ENCODE measurements at regions not wholly inside any gene's neighbourhood (a gene's known extent, or its start where the extent isn't known, plus 50 kb on each side); places are given as distances from the start of the nearest gene placed in this dataset.
"Not testable (repeated sequence)": the region's sequence is repeated elsewhere in the genome, so short reads cannot be mapped to it uniquely, and the experiment has no call there.

- in situ Hi-C loops (cut with HindIII; ENCODE audit: low pct_unique_long_range_greater_than_20kb, low sequenced_read_pairs): no loop called here
- DNase-seq (ENCODE audit: low read depth, low spot score): no peak
Observed at GRCh38 chr11:26930518-26931247, 63.2 kb upstream of the FIBIN start.

GRCh38 chr11:26931248-26931631 is 62.7 kb upstream of the FIBIN start:
- no peak for DNase-seq (ENCODE audit: low read depth, low spot score)

GRCh38 chr11:26931881-26932280 is 62.0 kb upstream of the FIBIN start:
- DNase-seq (ENCODE audit: low read depth, low spot score): no peak
- in situ Hi-C loops (cut with HindIII; ENCODE audit: low pct_unique_long_range_greater_than_20kb, low sequenced_read_pairs): no loop called here

More at GRCh38 chr11:26931248-26931631, 62.7 kb upstream of the FIBIN start:
- in situ Hi-C loops (cut with HindIII; ENCODE audit: low pct_unique_long_range_greater_than_20kb, low sequenced_read_pairs): no loop called here

GRCh38 chr11:26936109-26936508 is 57.8 kb upstream of the FIBIN start:
- in situ Hi-C loops (cut with HindIII; ENCODE audit: low pct_unique_long_range_greater_than_20kb, low sequenced_read_pairs): no loop called here
- DNase-seq (ENCODE audit: low read depth, low spot score): no peak

- in situ Hi-C loops (cut with HindIII; ENCODE audit: low pct_unique_long_range_greater_than_20kb, low sequenced_read_pairs): no loop called here
Observed at GRCh38 chr11:26937386-26937785, 56.5 kb upstream of the FIBIN start.

GRCh38 chr11:26940501-26940900 is 53.4 kb upstream of the FIBIN start:
- DNase-seq (ENCODE audit: low read depth, low spot score); in situ Hi-C loops (cut with HindIII; ENCODE audit: low pct_unique_long_range_greater_than_20kb, low sequenced_read_pairs): not testable (repeated sequence)

More at GRCh38 chr11:26937386-26937785, 56.5 kb upstream of the FIBIN start:
- DNase-seq (ENCODE audit: low read depth, low spot score): no peak

GRCh38 chr11:26942356-26942755 is 51.6 kb upstream of the FIBIN start:
- no peak for DNase-seq (ENCODE audit: low read depth, low spot score)
- in situ Hi-C loops (cut with HindIII; ENCODE audit: low pct_unique_long_range_greater_than_20kb, low sequenced_read_pairs): no loop called here

- no peak for DNase-seq (ENCODE audit: low read depth, low spot score)
Observed at GRCh38 chr11:26943636-26944035, 50.3 kb upstream of the FIBIN start.

More at GRCh38 chr11:26943636-26944035, 50.3 kb upstream of the FIBIN start:
- in situ Hi-C loops (cut with HindIII; ENCODE audit: low pct_unique_long_range_greater_than_20kb, low sequenced_read_pairs): no loop called here
